SK-N-SH (cell line): ENCODE measurements at regions not wholly inside any gene's neighbourhood (a gene's known extent, or its start where the extent isn't known, plus 50 kb on each side); places are given as distances from the start of the nearest gene placed in this dataset.

ENCODE experiments used
- CTCF ChIP-seq: fragments of 200-600 bp; sonication (generic); IDR thresholded peaks from 2 replicates; pipeline ENCODE4 v1.6.1; 2017; ENCODE audit warnings: antibody characterized with exemption, mild to moderate bottlenecking, moderate library complexity
- EZH2phosphoT487 ChIP-seq: fragments of 200-600 bp; sonication (generic); IDR thresholded peaks from 2 replicates; pipeline ENCODE4 v1.6.1; 2017; ENCODE audit warnings: low read depth, mixed run types, mild to moderate bottlenecking, antibody characterized with exemption, moderate library complexity, borderline replicate concordance
- FOXJ3 ChIP-seq: sonication (generic); formaldehyde crosslinking; IDR thresholded peaks from 2 replicates; pipeline ENCODE4 v1.5.1; 2020; ENCODE audit warnings: mild to moderate bottlenecking, missing genetic modification reagents
- YY1 ChIP-seq: IDR thresholded peaks from 2 replicates; pipeline ENCODE4 v1.4.0; 2012; ENCODE audit warnings: low read depth, mild to moderate bottlenecking
- TF ChIP-seq, protein P1 (sequence below): fragments of 150-350 bp; IDR thresholded peaks from 2 replicates; pipeline ENCODE4 v1.6.1; 2016; ENCODE audit warnings: mild to moderate bottlenecking, low read depth, low read length

DNA sequence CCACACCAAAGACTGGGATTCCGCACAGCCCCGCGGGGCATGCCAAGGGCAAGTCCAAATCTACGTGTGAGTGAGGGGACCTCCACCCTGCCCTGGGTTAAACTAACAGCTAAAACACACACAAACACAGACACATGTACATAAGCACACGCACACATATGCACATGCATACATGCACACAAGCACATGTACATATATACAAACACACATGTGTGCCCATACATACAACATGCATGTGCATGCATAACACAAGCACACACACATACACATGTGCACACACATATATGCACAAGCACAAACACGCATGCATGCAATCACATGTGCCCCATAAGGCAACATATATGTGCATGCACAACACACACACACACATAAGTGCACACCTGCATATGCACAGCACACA, 136.7 kb downstream of the SOX1 start:
- TF ChIP-seq, protein P1, sequence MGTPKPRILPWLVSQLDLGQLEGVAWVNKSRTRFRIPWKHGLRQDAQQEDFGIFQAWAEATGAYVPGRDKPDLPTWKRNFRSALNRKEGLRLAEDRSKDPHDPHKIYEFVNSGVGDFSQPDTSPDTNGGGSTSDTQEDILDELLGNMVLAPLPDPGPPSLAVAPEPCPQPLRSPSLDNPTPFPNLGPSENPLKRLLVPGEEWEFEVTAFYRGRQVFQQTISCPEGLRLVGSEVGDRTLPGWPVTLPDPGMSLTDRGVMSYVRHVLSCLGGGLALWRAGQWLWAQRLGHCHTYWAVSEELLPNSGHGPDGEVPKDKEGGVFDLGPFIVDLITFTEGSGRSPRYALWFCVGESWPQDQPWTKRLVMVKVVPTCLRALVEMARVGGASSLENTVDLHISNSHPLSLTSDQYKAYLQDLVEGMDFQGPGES, result no peak
- TF ChIP-seq EZH2phosphoT487, result no peak
- no peak for TF ChIP-seq CTCF
- no peak for TF ChIP-seq YY1
- no peak for TF ChIP-seq FOXJ3
